Subcutaneous abdominal adipose tissue (tissue), 5 donors: ENCODE measurements at regions not wholly inside any gene's neighbourhood (a gene's known extent, or its start where the extent isn't known, plus 50 kb on each side); places are given as distances from the start of the nearest gene placed in this dataset.

Source experiments
- H3K27ac ChIP-seq: one replicate; pipeline ENCODE4 v1.7.0; 2013; ENCODE audit warnings: low read depth, mild to moderate bottlenecking, inconsistent platforms, low read length, moderate library complexity
- H3K27me3 ChIP-seq, 5 donors: one replicate each; pipeline ENCODE4 v1.7.0; 2013; ENCODE audit warnings: low read length in 5 of 5, inconsistent platforms in 1 of 5; ENCODE audit not compliant: control insufficient read depth in 5 of 5, insufficient read depth in 4 of 5
- H3K36me3 ChIP-seq, 5 donors: one replicate each; pipeline ENCODE4 v1.7.0; 2013; ENCODE audit warnings: low read length in 5 of 5; ENCODE audit not compliant: control insufficient read depth in 5 of 5, insufficient read depth in 5 of 5
- H3K4me1 ChIP-seq, 5 donors: one replicate each; pipeline ENCODE4 v1.7.0; 2013; ENCODE audit warnings: low read length in 5 of 5, mild to moderate bottlenecking in 3 of 5, moderate library complexity in 1 of 5; ENCODE audit not compliant: control insufficient read depth in 5 of 5, insufficient read depth in 5 of 5
- H3K4me3 ChIP-seq, 5 donors: one replicate each; pipeline ENCODE4 v1.7.0; 2013; ENCODE audit warnings: low read length in 5 of 5, low read depth in 1 of 5
- H3K9ac ChIP-seq, 5 donors: one replicate each; pipeline ENCODE4 v1.7.0; 2013; ENCODE audit warnings: low read length in 5 of 5, mild to moderate bottlenecking in 4 of 5, moderate library complexity in 3 of 5
- H3K9me3 ChIP-seq, 5 donors: one replicate each; pipeline ENCODE4 v1.7.0; 2013; ENCODE audit warnings: low read length in 5 of 5; ENCODE audit not compliant: control insufficient read depth in 5 of 5
- donor health status: healthy.
- donor health status: healthy.
- donor health status: healthy.
- donor health status: healthy.
- donor health status: healthy.

- no peak overlapping the region for H3K9ac ChIP-seq
- no peak overlapping the region for H3K27ac ChIP-seq
Measured at GRCh38 chr4:19375136-19375804, 876.4 kb upstream of the SLIT2 start.

GRCh38 chr4:19372390-19372789, 879.3 kb upstream of the SLIT2 start:
- H3K27ac ChIP-seq, result no peak overlapping the region
- H3K36me3 ChIP-seq, result no peaks in the 10 kb centered on the region
- H3K9ac ChIP-seq, result no peak overlapping the region
- H3K27me3 ChIP-seq, result no peaks in the 10 kb centered on the region
- no peaks in the 10 kb centered on the region for H3K9me3 ChIP-seq
- peaks cover 0 to 10% (median 3%) of the 10 kb centered on the region in 5 donors for H3K4me1 ChIP-seq
- H3K4me3 ChIP-seq, result no peak overlapping the region

More at GRCh38 chr4:19375136-19375804, 876.4 kb upstream of the SLIT2 start:
- Histone ChIP-seq H3K9me3 (no peaks in the 10 kb centered on the region), H3K4me1 (peaks cover 0 to 10% (median 3%) of the 10 kb centered on the region in 5 donors), H3K4me3 (no peak overlapping the region), H3K27me3 (no peaks in the 10 kb centered on the region), H3K36me3 (no peaks in the 10 kb centered on the region)

GRCh38 chr4:19368800-19369199, 882.9 kb upstream of the SLIT2 start:
- Histone ChIP-seq H3K9me3 (no peaks in the 10 kb centered on the region), H3K36me3 (no peaks in the 10 kb centered on the region), H3K4me3 (no peak overlapping the region), H3K4me1 (no peaks in the 10 kb centered on the region), H3K9ac (no peak overlapping the region), H3K27ac (no peak overlapping the region), H3K27me3 (no peaks in the 10 kb centered on the region)

- no peaks in the 10 kb centered on the region for H3K9me3 ChIP-seq
- no peaks in the 10 kb centered on the region for H3K4me1 ChIP-seq
- H3K36me3 ChIP-seq, result no peaks in the 10 kb centered on the region
- no peak overlapping the region for H3K27ac ChIP-seq
- H3K9ac ChIP-seq, result no peak overlapping the region
- no peak overlapping the region for H3K4me3 ChIP-seq
- no peaks in the 10 kb centered on the region for H3K27me3 ChIP-seq
Measured at GRCh38 chr4:19366916-19367315, 884.8 kb upstream of the SLIT2 start.

GRCh38 chr4:19358015-19358414, 893.7 kb upstream of the SLIT2 start:
- no peak overlapping the region for H3K9ac ChIP-seq
- no peaks in the 10 kb centered on the region for H3K36me3 ChIP-seq
- H3K27me3 ChIP-seq, result no peaks in the 10 kb centered on the region
- no peaks in the 10 kb centered on the region for H3K9me3 ChIP-seq
- H3K4me1 ChIP-seq, result no peaks in the 10 kb centered on the region
- no peak overlapping the region for H3K4me3 ChIP-seq
- H3K27ac ChIP-seq, result no peak overlapping the region

- H3K36me3 ChIP-seq, result no peaks in the 10 kb centered on the region
Measured at GRCh38 chr4:19349416-19349815, 902.3 kb upstream of the SLIT2 start.

GRCh38 chr4:19348746-19349145, 903.0 kb upstream of the SLIT2 start:
- no peaks in the 10 kb centered on the region for H3K36me3 ChIP-seq
- no peaks in the 10 kb centered on the region for H3K9me3 ChIP-seq
- no peak overlapping the region for H3K9ac ChIP-seq
- no peak overlapping the region for H3K27ac ChIP-seq
- H3K4me1 ChIP-seq, result peaks cover 0 to 4% (median 0%) of the 10 kb centered on the region in 5 donors
- H3K27me3 ChIP-seq, result no peaks in the 10 kb centered on the region
- H3K4me3 ChIP-seq, result no peak overlapping the region

More at GRCh38 chr4:19349416-19349815, 902.3 kb upstream of the SLIT2 start:
- Histone ChIP-seq H3K27me3 (no peaks in the 10 kb centered on the region), H3K9me3 (no peaks in the 10 kb centered on the region), H3K27ac (no peak overlapping the region), H3K9ac (no peak overlapping the region), H3K4me3 (no peak overlapping the region), H3K4me1 (peaks cover 0 to 4% (median 0%) of the 10 kb centered on the region in 5 donors)

GRCh38 chr4:19346636-19347035, 905.1 kb upstream of the SLIT2 start:
- Histone ChIP-seq H3K9ac (no peak overlapping the region), H3K27me3 (no peaks in the 10 kb centered on the region), H3K9me3 (peaks cover 0 to 2% (median 0%) of the 10 kb centered on the region in 5 donors), H3K4me3 (no peak overlapping the region), H3K36me3 (no peaks in the 10 kb centered on the region), H3K27ac (no peak overlapping the region), H3K4me1 (peaks cover 0 to 4% (median 0%) of the 10 kb centered on the region in 5 donors)

- peaks cover 0 to 5% (median 0%) of the 10 kb centered on the region in 5 donors for H3K9me3 ChIP-seq
- no peaks in the 10 kb centered on the region for H3K27me3 ChIP-seq
- no peak overlapping the region for H3K27ac ChIP-seq
- H3K4me1 ChIP-seq, result no peaks in the 10 kb centered on the region
- H3K36me3 ChIP-seq, result no peaks in the 10 kb centered on the region
- no peak overlapping the region for H3K9ac ChIP-seq
- no peak overlapping the region for H3K4me3 ChIP-seq
Measured at GRCh38 chr4:19329631-19330030, 922.1 kb upstream of the SLIT2 start.

- Histone ChIP-seq H3K36me3 (no peaks in the 10 kb centered on the region), H3K27ac (no peak overlapping the region), H3K27me3 (no peaks in the 10 kb centered on the region), H3K4me3 (no peak overlapping the region), H3K9me3 (peaks cover 0 to 2% (median 0%) of the 10 kb centered on the region in 5 donors), H3K9ac (no peak overlapping the region), H3K4me1 (no peaks in the 10 kb centered on the region)
Measured at GRCh38 chr4:19329077-19329476, 922.6 kb upstream of the SLIT2 start.
